Upper lobe of left lung (tissue), 6 donors: ENCODE measurements at regions not wholly inside any gene's neighbourhood (a gene's known extent, or its start where the extent isn't known, plus 50 kb on each side); places are given as distances from the start of the nearest gene placed in this dataset.
A peak's percentile ranks its signal among the peaks of the same experiment; 100 is the strongest.

Experiments
- ATAC-seq, 2 donors: fragments of 200-7000 bp; cut with Tn5 transposase; one replicate each; pipeline ENCODE4 v1.9.1; 2022; ENCODE audit warnings: mild to moderate bottlenecking in 2 of 2, moderate library complexity in 2 of 2; ENCODE audit not compliant: low FRiP score in 2 of 2
- DNase-seq, 2 donors: peaks; one replicate each; pipeline ENCODE4 v3.0.0-alpha.2; 2019 to 2020
- H3K27ac ChIP-seq, 4 donors: fragments of 200-600 bp; sonication (generic); one replicate each; pipeline ENCODE4 v1.5.1; 2016 to 2019
- H3K27me3 ChIP-seq, 4 donors: fragments of 200-600 bp; sonication (generic); one replicate each; pipeline ENCODE4 v1.5.1; 2017 to 2019
- H3K36me3 ChIP-seq, 4 donors: fragments of 200-600 bp; sonication (generic); one replicate each; pipeline ENCODE4 v1.5.1; 2016 to 2019
- H3K4me1 ChIP-seq, 4 donors: fragments of 200-600 bp; sonication (generic); one replicate each; pipeline ENCODE4 v1.5.1; 2018 to 2019
- H3K4me3 ChIP-seq, 4 donors: fragments of 200-600 bp; sonication (generic); one replicate each; pipeline ENCODE4 v1.5.1; 2017 to 2019; ENCODE audit warnings: mild to moderate bottlenecking in 2 of 4, moderate library complexity in 1 of 4
- H3K9me3 ChIP-seq, 4 donors: fragments of 200-600 bp; sonication (generic); one replicate each; pipeline ENCODE4 v1.5.1; 2018 to 2019
- CTCF ChIP-seq, 6 experiments: fragments of 450-650 bp in 4 of 6; fragments of 200-600 bp in 2 of 6; sonication (generic) in 2 of 6; IDR thresholded peaks; one replicate each; pipeline ENCODE4 v1.5.1; 2016 to 2019; ENCODE audit warnings: antibody characterized with exemption in 6 of 6
- EP300 ChIP-seq, 4 donors: sonication (generic); formaldehyde crosslinking; IDR thresholded peaks; one replicate each; pipeline ENCODE4 v1.5.1; 2017; ENCODE audit warnings: antibody characterized with exemption in 4 of 4, control low read depth in 2 of 4
- POLR2A ChIP-seq, 4 donors: fragments of 450-650 bp; IDR thresholded peaks; one replicate each; pipeline ENCODE4 v1.5.1; 2016 to 2017; ENCODE audit warnings: antibody characterized with exemption in 4 of 4, mild to moderate bottlenecking in 2 of 4
- POLR2AphosphoS5 ChIP-seq, 2 donors: sonication (generic); formaldehyde crosslinking; IDR thresholded peaks; one replicate each; pipeline ENCODE4 v1.5.1; 2017; ENCODE audit warnings: antibody characterized with exemption in 2 of 2
- WGBS, 2 donors: methylation state at CpG; one replicate each; pipeline ENCODE4 v1.1.5; 2017 to 2018; 5-methylcytosine and 5-hydroxymethylcytosine counted together
- donor health status: DM: no; HTN: no; CAD: no; lungs with moderate emphysema.
- donor health status: DM: no; HTN: yes; CAD: no; lungs with severe emphysema.

- H3K27ac ChIP-seq: no peak overlapping the region
- no peaks in the 10 kb centered on the region for H3K9me3 ChIP-seq
- DNase-seq: no peak
- TF ChIP-seq POLR2A (IDR thresholded peaks at IDR 0.05): no peak
- no peak for TF ChIP-seq CTCF (IDR thresholded peaks at IDR 0.05)
- TF ChIP-seq EP300 (IDR thresholded peaks at IDR 0.05): no peak
- TF ChIP-seq POLR2AphosphoS5 (IDR thresholded peaks at IDR 0.05): no peak
- H3K4me3 ChIP-seq: no peak overlapping the region
- H3K27me3 ChIP-seq: no peaks in the 10 kb centered on the region
- H3K4me1 ChIP-seq: peaks cover 0 to 14% (median 2%) of the 10 kb centered on the region in 4 donors
- no peak for ATAC-seq
- no peaks in the 10 kb centered on the region for H3K36me3 ChIP-seq
- 77 to 97% methylated on average over 1 of the region's 1 CpG for WGBS, 2 donors
Observed at GRCh38 chr3:102226463-102226862, 208.4 kb upstream of the ZPLD1 start.

GRCh38 chr3:102229062-102229655 lies 205.7 kb upstream of the ZPLD1 start:
- peaks cover 0 to 14% (median 2%) of the 10 kb centered on the region in 4 donors for H3K4me1 ChIP-seq
- WGBS, 2 donors: 22 to 24% methylated on average over 7 of the region's 7 CpGs
- DNase-seq: peak in 1 of 2 donors; percentile 69
- peak; percentile 80 to 84 for ATAC-seq
- H3K27me3 ChIP-seq: no peaks in the 10 kb centered on the region
- H3K36me3 ChIP-seq: no peaks in the 10 kb centered on the region
- H3K4me3 ChIP-seq: no peak overlapping the region
- H3K9me3 ChIP-seq: no peaks in the 10 kb centered on the region
- TF ChIP-seq EP300 (IDR thresholded peaks at IDR 0.05) (no peak), POLR2AphosphoS5 (IDR thresholded peaks at IDR 0.05) (no peak), CTCF (IDR thresholded peaks at IDR 0.05) (peak; percentile 83 to 89 (median 88)), POLR2A (IDR thresholded peaks at IDR 0.05) (no peak)
- H3K27ac ChIP-seq: no peak overlapping the region

GRCh38 chr3:102230057-102230456 lies 204.8 kb upstream of the ZPLD1 start:
- no peaks in the 10 kb centered on the region for H3K36me3 ChIP-seq
- TF ChIP-seq CTCF (IDR thresholded peaks at IDR 0.05): no peak
- TF ChIP-seq EP300 (IDR thresholded peaks at IDR 0.05): no peak
- no peak for TF ChIP-seq POLR2AphosphoS5 (IDR thresholded peaks at IDR 0.05)
- TF ChIP-seq POLR2A (IDR thresholded peaks at IDR 0.05): no peak
- WGBS, 2 donors: 86 to 95% methylated on average over 2 of the region's 2 CpGs
- no peak overlapping the region for H3K4me3 ChIP-seq
- no peaks in the 10 kb centered on the region for H3K27me3 ChIP-seq
- peaks cover 0 to 8% (median 2%) of the 10 kb centered on the region in 4 donors for H3K4me1 ChIP-seq
- ATAC-seq (no peak), DNase-seq (no peak)
- H3K27ac ChIP-seq: no peak overlapping the region
- H3K9me3 ChIP-seq: no peaks in the 10 kb centered on the region

- Histone ChIP-seq H3K27me3 (no peaks in the 10 kb centered on the region), H3K4me3 (no peak overlapping the region), H3K27ac (no peak overlapping the region), H3K4me1 (peaks cover 0 to 8% (median 2%) of the 10 kb centered on the region in 4 donors), H3K36me3 (no peaks in the 10 kb centered on the region), H3K9me3 (no peaks in the 10 kb centered on the region)
- 65 to 67% methylated on average over 1 of the region's 1 CpG for WGBS, 2 donors
- ATAC-seq (no peak), DNase-seq (no peak)
- no peak for TF ChIP-seq POLR2A (IDR thresholded peaks at IDR 0.05)
- no peak for TF ChIP-seq POLR2AphosphoS5 (IDR thresholded peaks at IDR 0.05)
- TF ChIP-seq CTCF (IDR thresholded peaks at IDR 0.05): no peak
- TF ChIP-seq EP300 (IDR thresholded peaks at IDR 0.05): no peak
Observed at GRCh38 chr3:102233881-102234280, 200.9 kb upstream of the ZPLD1 start.

GRCh38 chr3:102235679-102236078 lies 199.1 kb upstream of the ZPLD1 start:
- Histone ChIP-seq H3K4me1 (no peaks in the 10 kb centered on the region), H3K27ac (no peak overlapping the region), H3K27me3 (no peaks in the 10 kb centered on the region), H3K9me3 (no peaks in the 10 kb centered on the region), H3K36me3 (no peaks in the 10 kb centered on the region), H3K4me3 (no peak overlapping the region)
- ATAC-seq (no peak), DNase-seq (no peak)
- WGBS, 2 donors: 68 to 82% methylated on average over 5 of the region's 5 CpGs
- TF ChIP-seq EP300 (IDR thresholded peaks at IDR 0.05) (no peak), POLR2A (IDR thresholded peaks at IDR 0.05) (no peak), CTCF (IDR thresholded peaks at IDR 0.05) (peak in 1 of 6 experiments; percentile 50)
